NCI-H2196 treated with DMSO at 0.1 percent for 48 hours (cell line): ENCODE measurements at regions not wholly inside any gene's neighbourhood (a gene's known extent, or its start where the extent isn't known, plus 50 kb on each side); places are given as distances from the start of the nearest gene placed in this dataset.

ENCODE experiments used
- DNase-seq: peaks from one replicate; lab custom pipeline; 2025; ENCODE audit not compliant: unreplicated experiment; lab: John Stamatoyannopoulos, UW

DNA sequence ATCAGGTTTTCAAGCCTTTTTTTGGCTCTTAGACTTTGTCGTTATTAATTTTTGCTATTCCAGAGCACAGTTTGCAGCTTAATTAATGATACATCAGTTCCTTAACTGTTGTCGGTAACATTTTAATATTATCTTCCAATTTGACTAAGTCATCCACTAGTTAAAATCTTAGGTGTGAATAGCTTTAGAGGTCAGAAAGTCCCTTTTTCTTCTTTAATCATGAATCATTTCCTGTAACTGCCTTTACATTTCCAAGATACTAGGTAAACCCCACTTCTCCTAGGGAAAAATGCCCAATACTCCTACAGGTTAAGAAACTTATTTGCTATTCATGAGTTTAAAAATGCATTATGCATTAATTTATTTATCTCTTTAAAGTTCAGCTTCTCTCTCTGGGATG lies 260.9 kb upstream of the CFAP20DC start:
- no peak for DNase-seq

DNA sequence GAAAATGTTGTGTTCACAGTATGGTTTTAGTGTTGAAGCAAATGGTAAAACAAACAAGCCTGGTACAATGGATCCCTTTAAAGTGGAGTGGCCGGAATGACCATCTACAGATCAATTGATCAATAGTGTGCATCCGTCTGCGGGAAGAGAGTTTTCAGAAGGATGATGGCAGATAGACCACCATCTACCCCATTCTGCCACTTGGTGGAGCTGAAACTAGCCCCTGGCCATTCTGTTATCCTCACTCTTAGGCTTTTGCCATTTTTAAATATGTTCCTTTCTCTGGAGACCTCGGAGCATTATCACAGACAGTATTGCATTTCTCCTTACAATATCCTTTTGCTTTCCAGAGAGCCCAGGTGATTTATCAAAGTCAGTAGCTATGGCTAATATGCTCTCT lies 258.9 kb upstream of the CFAP20DC start:
- DNase-seq, result no peak

- DNase-seq, result no peak
These were observed 258.2 kb upstream of the CFAP20DC start for GRCh38 chr3:59308001-59308400.

- no peak for DNase-seq
These were observed 256.6 kb upstream of the CFAP20DC start for GRCh38 chr3:59306436-59306835.

- no peak for DNase-seq
These were observed 254.5 kb upstream of the CFAP20DC start for GRCh38 chr3:59304296-59304695.

DNA sequence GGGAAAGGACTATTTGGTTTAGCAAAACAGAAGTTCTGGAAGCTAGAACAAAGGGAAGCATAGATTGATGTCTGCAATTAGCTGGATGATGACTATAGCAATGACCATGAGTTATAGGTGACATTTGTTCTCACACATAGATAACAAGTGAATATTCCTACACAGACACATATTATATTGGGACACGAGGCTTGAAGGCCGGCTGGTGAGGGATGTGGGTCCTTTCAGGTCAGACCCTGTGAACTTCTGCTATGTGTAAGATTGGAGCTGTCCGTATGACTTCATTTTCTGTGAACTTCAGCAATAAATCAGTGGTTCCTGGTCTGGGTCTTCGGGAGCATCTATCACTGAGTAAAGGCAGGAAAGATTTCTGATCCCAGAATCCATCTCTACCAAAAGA lies 253.6 kb upstream of the CFAP20DC start:
- no peak for DNase-seq

DNA sequence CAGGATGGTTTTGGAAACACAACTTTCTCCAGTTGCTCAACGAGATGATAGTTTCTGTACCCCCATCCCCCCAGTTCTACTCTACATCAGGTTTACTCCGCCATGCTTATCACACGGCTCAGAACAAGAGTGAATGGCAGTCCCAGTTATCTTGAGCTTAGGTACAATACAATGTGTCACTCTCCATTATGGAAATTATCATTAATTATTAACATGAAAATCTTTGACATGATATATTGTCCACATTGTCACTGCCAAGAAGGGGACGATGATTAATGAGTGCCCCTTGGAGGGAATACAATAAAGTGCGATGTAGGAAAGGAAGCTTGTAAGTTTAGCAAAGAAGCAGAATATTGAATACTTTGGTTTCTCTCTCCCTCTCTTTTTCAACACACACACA lies 252.6 kb upstream of the CFAP20DC start:
- no peak for DNase-seq

DNA sequence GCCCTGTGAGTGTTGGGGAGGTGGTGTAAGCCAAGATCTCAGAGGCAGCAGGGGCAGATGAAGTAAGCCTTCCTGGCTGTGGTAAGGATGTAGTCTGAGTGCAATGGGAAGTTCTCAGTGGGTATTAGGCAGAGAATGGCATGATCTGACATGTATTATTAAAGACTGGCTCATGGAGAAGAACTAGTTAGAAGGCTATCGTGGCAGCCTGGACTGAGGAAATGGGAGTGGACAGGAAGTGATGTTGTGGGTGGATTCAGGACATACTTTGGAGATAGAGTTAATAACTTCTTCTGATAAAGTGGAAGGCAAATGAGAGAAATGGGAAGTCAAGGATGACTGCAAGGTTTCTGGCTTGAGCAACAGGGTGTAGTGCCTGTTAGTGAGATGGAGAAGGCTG lies 250.9 kb upstream of the CFAP20DC start:
- DNase-seq, result no peak

- DNase-seq, result no peak
These were observed 249.7 kb upstream of the CFAP20DC start for GRCh38 chr3:59299561-59299960.

DNA sequence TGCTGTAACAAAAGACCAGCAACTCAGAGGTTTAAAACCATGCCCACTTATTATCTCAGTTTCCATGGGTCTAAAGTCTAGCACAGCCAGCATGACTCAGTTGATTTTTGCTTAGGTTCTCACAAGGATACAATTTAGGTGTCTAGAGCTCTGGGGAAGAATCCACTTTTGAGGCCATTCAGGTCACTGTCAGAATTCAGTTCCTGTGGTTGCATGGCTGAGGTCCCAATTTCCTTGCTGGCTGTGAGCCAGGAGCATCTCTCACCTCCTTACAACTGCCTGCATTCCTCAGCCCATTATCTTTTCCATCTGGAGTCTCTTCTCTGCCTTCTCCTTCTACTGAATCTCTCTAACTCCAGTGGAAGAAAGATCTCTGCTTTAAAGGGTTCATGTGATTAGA lies 240.5 kb upstream of the CFAP20DC start:
- DNase-seq, result no peak

DNA sequence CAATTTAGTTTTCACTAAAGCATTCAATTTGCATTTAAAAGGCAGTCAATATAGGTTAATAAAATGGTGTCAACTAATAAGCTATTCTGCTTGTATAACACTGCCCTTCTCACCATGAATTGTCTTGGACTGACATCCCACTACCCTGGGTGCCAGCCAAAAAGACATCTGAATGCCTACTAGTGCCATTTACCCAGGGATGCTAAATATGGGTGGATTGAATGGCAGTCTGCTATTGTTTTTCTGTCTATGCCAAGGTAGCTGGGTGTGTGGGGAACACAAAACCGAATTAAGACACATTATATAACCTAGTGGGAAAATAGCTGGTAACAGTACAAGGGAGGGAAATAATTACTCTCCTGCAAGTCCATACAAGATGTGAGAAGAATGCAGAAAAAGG lies 240.0 kb upstream of the CFAP20DC start:
- no peak for DNase-seq

DNA sequence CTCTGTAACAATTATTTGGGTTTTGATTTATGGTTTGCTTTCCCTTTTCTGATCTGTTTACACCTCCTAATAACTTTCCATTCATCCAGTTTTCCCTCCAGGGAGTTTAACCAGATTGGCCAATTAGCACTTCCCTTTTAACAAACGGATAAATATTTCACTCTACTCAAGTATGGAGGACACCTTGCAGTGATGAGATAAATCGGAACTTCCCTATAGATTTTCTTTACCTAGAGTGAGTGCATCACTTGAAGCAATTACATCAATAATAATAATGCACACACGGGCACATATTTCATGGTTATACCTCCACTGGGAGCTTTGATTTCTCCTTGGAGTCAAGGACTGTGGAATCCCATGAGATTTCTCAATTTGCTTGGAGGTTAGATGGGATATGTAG lies 239.1 kb upstream of the CFAP20DC start:
- DNase-seq, result no peak

DNA sequence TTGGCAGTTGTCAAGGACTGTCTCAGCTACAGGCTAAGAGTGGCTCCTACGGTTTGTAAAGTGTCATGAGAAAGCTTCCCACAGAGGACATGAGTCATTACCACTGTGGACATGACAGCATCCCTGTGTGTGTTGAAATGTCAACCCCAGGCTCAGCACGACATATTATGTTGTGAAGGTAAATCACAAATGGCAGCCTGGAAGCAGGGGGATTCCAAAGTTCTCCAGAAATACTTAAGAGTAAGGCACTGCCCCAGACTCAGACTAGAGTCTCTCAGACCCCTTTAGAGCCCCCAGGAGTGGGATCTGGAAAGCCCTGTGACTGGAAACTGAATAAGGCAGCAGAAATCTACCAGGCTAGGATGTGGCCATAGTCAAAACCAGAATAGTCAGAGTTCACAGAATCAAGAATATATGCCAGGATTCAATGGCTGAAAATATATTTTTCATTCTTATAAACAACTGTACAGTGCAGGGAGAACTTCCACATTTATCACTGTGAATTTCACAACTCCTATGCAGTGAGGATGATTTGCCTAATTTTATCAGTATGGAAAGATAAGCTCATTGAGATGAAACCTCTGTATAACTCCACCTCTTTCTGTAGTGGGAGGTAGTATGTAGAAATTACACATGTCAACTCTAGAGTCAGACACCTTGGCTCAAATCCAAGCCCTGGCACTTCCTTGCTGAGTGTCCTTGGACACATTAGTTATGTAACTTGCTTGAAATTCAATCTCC lies 237.1 kb upstream of the CFAP20DC start:
- DNase-seq, result no peak

DNA sequence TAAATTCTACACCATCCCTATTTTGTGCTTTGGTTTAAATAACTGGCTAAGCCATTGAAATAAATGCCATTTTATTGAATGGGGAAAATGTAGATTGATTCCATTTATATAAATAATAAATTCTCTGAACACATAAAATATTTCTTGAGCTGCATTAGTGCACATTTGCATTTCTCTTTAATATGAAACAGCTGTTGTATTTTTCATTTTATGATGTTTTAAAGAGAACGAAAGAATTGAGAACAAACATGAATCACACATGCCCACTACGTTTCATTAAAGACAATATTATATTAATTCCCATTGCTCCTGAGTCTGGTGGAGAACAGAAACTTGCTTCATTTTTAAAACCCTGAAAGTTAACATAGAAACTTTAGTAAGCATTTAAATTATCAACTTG lies 235.7 kb upstream of the CFAP20DC start:
- no peak for DNase-seq

GRCh38 chr3:59284926-59285325 lies 235.1 kb upstream of the CFAP20DC start:
- DNase-seq, result no peak

DNA sequence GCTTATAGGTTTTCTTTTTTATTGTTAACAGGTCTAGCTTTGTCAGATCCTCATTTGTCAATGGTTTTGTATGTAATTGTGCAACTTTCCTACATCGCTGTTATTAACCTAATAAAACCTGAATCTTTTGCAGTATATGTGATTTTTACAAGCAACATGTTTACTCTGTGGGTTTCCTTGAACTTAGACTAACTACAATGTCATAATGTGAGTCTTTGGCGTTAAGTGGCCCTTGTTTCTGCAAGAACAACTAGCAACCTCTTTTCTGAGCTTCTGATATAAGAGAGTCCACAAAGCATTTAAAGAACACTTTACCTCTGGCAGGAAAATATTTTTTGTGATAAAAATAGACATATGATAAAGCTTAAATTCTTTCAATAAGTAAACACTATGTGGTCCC lies 230.3 kb upstream of the CFAP20DC start:
- DNase-seq, result no peak

DNA sequence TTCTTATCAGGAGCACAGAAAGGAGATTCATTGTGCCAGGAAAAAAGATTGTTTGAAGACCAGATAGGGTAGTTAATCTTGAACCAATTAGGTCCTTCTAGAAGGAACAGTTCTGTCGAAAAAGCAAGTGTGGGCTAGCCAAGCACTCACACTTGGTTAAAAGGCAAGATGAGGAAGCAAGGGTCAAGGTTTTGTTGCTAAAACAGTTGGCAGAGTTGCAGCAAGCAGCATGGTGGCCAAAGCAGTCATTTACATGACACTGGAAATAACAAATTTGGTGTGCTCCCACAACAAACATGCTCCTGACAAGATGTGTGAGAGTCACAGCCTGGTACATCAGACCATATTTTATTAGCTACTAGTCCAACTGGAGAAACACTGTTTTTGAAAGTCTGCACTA lies 228.0 kb upstream of the CFAP20DC start:
- no peak for DNase-seq

DNA sequence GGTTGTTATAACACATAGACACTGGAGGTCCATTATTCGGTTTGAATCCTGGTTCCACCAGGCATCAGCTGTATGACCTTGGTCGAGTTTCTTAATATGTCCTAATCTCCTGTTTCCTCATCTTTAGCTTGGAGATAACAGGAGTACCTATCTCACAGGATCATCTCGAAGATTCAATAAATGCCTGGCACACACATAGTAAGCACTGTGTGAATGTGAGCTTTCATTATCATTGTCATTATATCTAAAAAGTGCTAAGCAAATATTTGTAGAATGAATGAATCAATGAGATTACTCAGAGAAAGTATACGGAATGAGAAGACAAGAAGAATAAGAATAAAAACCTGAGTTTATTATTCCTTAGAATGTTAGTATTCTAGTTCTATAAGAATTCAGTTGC lies 227.4 kb upstream of the CFAP20DC start:
- no peak for DNase-seq

- DNase-seq, result no peak
These were observed 224.2 kb upstream of the CFAP20DC start for GRCh38 chr3:59273976-59274375.

DNA sequence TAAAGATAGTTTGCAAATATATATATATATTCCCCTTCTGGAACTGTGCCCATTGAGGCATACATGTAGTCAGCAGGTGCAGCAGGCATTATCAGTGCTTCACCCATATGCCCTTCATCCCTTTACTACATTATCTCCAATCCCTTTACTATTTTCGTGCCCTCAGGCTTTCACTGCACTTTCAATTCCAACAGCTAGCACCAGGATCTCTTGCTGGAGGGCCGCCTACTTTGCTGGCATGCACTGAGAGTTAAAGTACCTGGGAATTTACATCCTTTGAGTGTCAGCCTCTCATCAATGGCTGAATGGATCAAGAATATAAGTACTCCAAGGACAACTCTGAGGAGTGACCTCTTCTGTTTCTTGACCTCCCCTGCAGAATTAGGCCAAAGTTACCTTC lies 222.1 kb upstream of the CFAP20DC start:
- DNase-seq, result no peak

DNA sequence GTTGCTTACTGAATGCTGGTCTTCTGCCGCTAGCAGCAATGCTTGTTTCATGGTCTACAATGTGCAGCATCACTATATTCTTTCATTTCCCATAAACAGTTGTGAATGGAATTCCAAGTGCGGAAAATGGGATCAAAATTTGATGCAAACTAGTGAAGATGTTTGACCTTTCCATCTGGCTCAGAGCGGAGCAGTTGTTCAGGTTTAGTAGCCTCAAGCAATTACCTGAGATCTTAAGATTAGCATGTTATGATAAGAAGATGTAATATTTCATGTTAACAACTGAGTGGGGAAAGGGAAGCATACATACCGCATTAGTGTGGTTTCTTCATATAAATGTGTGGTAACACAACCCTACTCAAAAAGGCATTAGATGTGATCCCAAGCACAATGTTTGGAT lies 221.1 kb upstream of the CFAP20DC start:
- DNase-seq, result no peak

- no peak for DNase-seq
These were observed 220.4 kb upstream of the CFAP20DC start for GRCh38 chr3:59270209-59270608.

DNA sequence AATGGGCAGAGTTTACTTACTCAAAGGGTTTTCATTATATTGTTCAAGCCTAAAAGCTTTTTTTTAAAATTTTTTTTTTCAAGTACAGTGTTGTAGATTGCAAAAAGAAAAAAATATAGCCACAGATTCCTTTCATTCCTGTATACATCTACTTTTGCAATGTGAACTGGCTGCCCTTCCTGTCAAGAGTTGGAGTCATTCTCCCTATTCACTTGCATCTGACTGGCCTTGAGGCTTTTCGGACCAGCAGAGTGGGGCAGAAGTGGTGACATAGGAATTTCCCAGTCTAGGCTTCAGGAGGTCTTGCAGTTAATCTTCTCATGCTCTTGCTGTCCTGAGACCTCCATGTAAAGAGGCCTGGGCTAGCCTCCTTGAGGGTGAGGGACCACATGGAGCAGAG lies 218.3 kb upstream of the CFAP20DC start:
- DNase-seq, result no peak

DNA sequence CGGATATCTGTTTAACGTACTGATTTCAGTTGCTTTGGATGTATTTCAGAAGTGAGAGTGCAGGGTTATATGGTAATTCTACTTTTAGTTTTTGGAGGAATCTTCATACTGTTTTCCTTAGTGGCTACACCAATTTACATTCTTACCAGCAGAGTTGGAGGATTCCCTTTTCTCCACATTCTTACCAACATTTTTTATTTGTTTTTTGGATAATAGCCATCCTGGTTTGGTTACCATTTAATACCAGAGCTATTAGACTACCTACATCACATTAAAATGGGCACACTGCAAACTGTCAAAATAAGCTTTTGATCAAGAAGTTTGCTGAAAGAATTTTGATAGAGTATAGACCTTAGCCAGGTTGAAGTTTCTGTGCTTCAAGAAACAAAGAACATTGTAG lies 217.2 kb upstream of the CFAP20DC start:
- no peak for DNase-seq
